Testis (tissue), 2 donors: ENCODE measurements at regions not wholly inside any gene's neighbourhood (a gene's known extent, or its start where the extent isn't known, plus 50 kb on each side); places are given as distances from the start of the nearest gene placed in this dataset.

Source experiments
- DNase-seq: peaks from one replicate; pipeline ENCODE4 v3.0.0-alpha.2; 2019
- H3K27ac ChIP-seq, 2 donors: fragments of 200-600 bp; sonication (generic); one replicate each; pipeline ENCODE4 v1.5.1; 2019
- H3K27me3 ChIP-seq: fragments of 200-600 bp; sonication (generic); one replicate; pipeline ENCODE4 v1.5.1; 2019
- H3K36me3 ChIP-seq: fragments of 200-600 bp; sonication (generic); one replicate; pipeline ENCODE4 v1.5.1; 2017; ENCODE audit warnings: low read depth; ENCODE audit errors: missing control alignments
- H3K4me1 ChIP-seq: fragments of 200-600 bp; sonication (generic); one replicate; pipeline ENCODE4 v1.5.1; 2019
- H3K4me3 ChIP-seq, 2 donors: fragments of 200-600 bp; sonication (generic); one replicate each; pipeline ENCODE4 v1.5.1; 2017 to 2019
- H3K9me3 ChIP-seq: fragments of 200-600 bp; sonication (generic); one replicate; pipeline ENCODE4 v1.5.1; 2017
- POLR2A ChIP-seq: fragments of 450-650 bp; IDR thresholded peaks from one replicate; pipeline ENCODE4 v1.6.1; 2017; ENCODE audit warnings: antibody characterized with exemption, mild to moderate bottlenecking, moderate library complexity
- WGBS, 2 donors: methylation state at CpG; one replicate each; pipeline ENCODE4 v1.1.5; 2018; 5-methylcytosine and 5-hydroxymethylcytosine counted together
- intact Hi-C: fragments of 100-400 bp; cut with DNase I; formaldehyde crosslinking; loops from one replicate; pipeline ENCODE4 v1.15.1; 2023; ENCODE audit warnings: low total_unique reads
- TF ChIP-seq, protein P1 (sequence below), 3 experiments: fragments of 450-650 bp in 2 of 3; fragments of 200-600 bp in 1 of 3; sonication (generic) in 1 of 3; IDR thresholded peaks; one replicate each; pipeline ENCODE4 v1.5.1; 2016 to 2019; ENCODE audit warnings: antibody characterized with exemption in 3 of 3, mild to moderate bottlenecking in 2 of 3, moderate library complexity in 1 of 3

DNA sequence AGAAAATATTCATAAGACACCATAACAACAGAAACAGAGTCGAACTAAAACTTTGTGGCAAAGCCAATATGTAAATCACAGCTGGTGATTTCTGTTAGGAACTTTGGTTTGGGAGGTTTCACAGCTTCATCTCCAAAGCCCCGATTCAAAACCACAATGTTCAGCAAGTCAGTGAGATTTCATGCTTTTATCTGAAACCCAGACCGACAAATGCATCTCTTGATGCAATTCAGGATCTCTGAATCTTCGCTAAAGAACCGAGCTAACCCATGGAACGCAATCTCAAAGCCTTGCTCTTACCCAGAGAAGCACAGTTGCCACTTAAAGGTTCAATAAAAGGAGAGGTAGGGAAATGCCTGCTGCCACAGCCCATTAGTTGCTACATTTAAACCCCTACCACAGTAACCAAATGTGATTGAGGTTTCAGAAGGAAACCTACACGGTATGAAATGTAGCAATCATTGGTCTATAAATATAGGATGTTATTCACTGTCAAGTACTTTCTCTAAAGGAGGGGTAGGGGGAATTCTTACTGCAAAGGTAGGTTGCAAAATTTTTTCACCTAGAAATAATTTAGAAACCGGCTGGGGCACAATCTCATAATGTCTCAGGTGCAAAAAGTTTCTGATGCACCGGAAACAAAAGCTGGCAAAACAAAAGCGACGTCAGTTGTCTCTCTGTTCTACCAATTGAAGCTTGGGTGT lies 381.0 kb upstream of the ARID1B start:
- intact Hi-C loops = no loop called here
- no peaks in the 10 kb centered on the region for H3K27me3 ChIP-seq
- H3K9me3 ChIP-seq = no peaks in the 10 kb centered on the region
- H3K36me3 ChIP-seq = no peaks in the 10 kb centered on the region
- 54 to 60% methylated on average over 11 of the region's 11 CpGs for WGBS, 2 donors
- peak overlapping the region in 1 of 2 donors; percentile 46 for H3K4me3 ChIP-seq
- DNase-seq = no peak
- no peak overlapping the region for H3K27ac ChIP-seq
- H3K4me1 ChIP-seq = no peaks in the 10 kb centered on the region
- TF ChIP-seq, protein P1, sequence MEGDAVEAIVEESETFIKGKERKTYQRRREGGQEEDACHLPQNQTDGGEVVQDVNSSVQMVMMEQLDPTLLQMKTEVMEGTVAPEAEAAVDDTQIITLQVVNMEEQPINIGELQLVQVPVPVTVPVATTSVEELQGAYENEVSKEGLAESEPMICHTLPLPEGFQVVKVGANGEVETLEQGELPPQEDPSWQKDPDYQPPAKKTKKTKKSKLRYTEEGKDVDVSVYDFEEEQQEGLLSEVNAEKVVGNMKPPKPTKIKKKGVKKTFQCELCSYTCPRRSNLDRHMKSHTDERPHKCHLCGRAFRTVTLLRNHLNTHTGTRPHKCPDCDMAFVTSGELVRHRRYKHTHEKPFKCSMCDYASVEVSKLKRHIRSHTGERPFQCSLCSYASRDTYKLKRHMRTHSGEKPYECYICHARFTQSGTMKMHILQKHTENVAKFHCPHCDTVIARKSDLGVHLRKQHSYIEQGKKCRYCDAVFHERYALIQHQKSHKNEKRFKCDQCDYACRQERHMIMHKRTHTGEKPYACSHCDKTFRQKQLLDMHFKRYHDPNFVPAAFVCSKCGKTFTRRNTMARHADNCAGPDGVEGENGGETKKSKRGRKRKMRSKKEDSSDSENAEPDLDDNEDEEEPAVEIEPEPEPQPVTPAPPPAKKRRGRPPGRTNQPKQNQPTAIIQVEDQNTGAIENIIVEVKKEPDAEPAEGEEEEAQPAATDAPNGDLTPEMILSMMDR (IDR thresholded peaks at IDR 0.05) = no peak
- TF ChIP-seq POLR2A = no peak

DNA sequence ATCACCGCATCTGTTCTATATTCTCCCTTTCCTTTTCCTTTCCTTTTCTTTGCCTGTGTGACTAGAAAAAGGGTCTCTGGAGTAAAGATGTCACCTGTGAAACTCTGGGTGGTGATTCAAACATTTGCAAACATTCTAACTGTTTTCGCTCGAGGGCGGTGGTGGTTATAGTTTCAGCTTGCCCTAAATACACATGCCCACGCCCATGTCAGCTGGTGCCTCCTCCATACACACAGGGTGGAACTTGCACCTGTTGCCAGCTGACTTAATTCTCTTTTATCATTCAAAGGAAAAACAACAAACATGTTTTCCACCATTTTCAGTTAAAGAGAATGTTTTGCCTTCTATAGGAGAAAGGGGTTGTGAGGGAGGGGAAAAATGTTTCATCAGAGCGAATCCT lies 381.9 kb upstream of the ARID1B start:
- TF ChIP-seq, protein P1 (IDR thresholded peaks at IDR 0.05) = no peak
- TF ChIP-seq POLR2A = no peak

DNA sequence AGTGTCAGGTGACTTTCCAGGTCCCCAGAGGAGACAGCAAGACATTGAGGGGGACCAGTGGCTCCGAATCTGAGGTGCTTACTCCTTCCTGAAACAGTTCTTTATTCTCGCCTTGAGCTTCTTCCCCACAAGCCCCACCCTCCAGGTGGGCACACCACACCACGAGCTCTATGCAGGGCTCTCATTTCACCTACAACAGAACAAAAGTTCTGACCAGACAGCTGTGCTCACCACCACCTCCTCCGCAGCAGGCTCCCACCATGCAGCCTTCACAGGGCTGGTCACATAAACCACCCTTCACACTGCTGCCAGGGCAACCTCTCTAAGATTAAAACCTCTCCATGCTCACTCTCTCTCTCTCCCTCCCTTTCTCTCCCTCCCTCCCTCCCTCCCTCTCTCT lies 384.5 kb upstream of the ARID1B start:
- Histone ChIP-seq H3K27me3 (no peaks in the 10 kb centered on the region), H3K4me3 (no peak overlapping the region), H3K27ac (no peak overlapping the region), H3K4me1 (no peaks in the 10 kb centered on the region), H3K9me3 (no peaks in the 10 kb centered on the region), H3K36me3 (no peaks in the 10 kb centered on the region)
- intact Hi-C loops = no loop called here
- TF ChIP-seq, protein P1 (IDR thresholded peaks at IDR 0.05) = no peak
- no peak for TF ChIP-seq POLR2A
- no peak for DNase-seq
- 63 to 88% methylated on average over 4 of the region's 4 CpGs for WGBS, 2 donors

More for the DNA sequence above, 381.9 kb upstream of the ARID1B start:
- no peak for DNase-seq
- no peaks in the 10 kb centered on the region for H3K36me3 ChIP-seq
- no peaks in the 10 kb centered on the region for H3K9me3 ChIP-seq
- H3K4me3 ChIP-seq = no peak overlapping the region
- intact Hi-C loops = no loop called here
- H3K27ac ChIP-seq = no peak overlapping the region
- 73 to 95% methylated on average over 6 of the region's 6 CpGs for WGBS, 2 donors
- no peaks in the 10 kb centered on the region for H3K27me3 ChIP-seq
- H3K4me1 ChIP-seq = no peaks in the 10 kb centered on the region

DNA sequence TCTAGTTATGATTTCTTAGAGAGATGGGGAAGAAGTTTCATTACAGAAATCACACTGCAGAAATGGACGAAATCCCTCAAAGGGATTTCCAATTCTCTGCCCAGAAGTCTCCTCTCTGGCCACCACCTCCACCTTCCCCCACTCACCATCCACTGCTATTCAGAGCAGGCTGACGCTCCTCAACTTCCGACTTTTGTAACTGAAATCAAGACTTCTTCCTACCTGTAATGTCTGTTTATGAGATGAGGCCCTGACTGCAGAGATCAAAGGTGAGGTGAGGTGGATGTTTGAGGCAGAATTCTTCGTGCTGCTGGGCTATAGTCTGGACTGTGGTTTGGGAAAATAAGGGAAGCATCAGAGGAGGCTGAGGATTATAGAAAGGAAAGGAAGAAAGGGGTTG lies 385.2 kb upstream of the ARID1B start:
- H3K9me3 ChIP-seq = no peaks in the 10 kb centered on the region
- 90 to 92% methylated on average over 4 of the region's 4 CpGs for WGBS, 2 donors
- H3K4me1 ChIP-seq = no peaks in the 10 kb centered on the region
- TF ChIP-seq, protein P1 (IDR thresholded peaks at IDR 0.05) = no peak
- TF ChIP-seq POLR2A = no peak
- no peaks in the 10 kb centered on the region for H3K27me3 ChIP-seq
- H3K4me3 ChIP-seq = no peak overlapping the region
- H3K36me3 ChIP-seq = no peaks in the 10 kb centered on the region
- no peak for DNase-seq
- intact Hi-C loops = no loop called here
- H3K27ac ChIP-seq = no peak overlapping the region

DNA sequence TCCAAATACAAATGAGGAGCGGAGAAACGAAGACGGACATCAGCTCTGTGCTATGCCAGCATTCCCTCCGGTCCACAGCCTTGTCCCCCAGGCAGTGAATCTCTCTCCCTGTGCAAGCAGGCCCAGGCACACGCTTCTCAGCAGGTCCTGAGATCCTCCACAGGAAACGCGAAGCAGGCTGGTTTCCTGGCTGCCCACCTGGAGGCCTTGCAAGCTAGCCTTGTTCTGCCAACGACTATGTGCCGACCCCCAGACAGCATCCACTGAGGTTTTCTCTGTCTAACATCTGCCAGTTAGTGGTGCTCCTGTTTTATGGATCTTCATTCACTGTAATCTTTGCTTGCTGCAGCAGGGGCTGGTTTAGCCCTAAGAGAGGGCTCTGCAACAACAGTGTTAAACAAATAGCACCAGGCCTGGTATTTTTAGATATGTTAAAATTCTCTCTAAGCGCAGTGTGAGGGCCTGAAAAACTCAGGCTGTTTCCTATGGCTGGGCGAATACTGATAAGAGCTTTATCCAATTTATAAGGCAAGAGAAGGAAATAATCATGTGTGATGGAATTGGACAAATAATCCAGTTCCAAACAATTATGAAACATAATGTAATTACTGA lies 386.0 kb upstream of the ARID1B start:
- Histone ChIP-seq H3K27ac (no peak overlapping the region), H3K4me3 (no peak overlapping the region), H3K4me1 (no peaks in the 10 kb centered on the region), H3K36me3 (no peaks in the 10 kb centered on the region), H3K27me3 (no peaks in the 10 kb centered on the region), H3K9me3 (no peaks in the 10 kb centered on the region)
- no peak for DNase-seq
- WGBS, 2 donors = 85 to 92% methylated on average over 6 to 11 of the region's 11 CpGs
- TF ChIP-seq, protein P1 (IDR thresholded peaks at IDR 0.05) = no peak
- no peak for TF ChIP-seq POLR2A
- intact Hi-C loops = no loop called here
